HG03159 (cell line): ENCODE measurements at regions not wholly inside any gene's neighbourhood (a gene's known extent, or its start where the extent isn't known, plus 50 kb on each side); places are given as distances from the start of the nearest gene placed in this dataset.

ENCODE experiments used
- ATAC-seq: cut with Tn5 transposase; IDR thresholded peaks from one replicate; pipeline ENCODE4 v1.9.1; 2021; ENCODE audit warnings: mild to moderate bottlenecking, moderate library complexity; ENCODE audit not compliant: unreplicated experiment

DNA sequence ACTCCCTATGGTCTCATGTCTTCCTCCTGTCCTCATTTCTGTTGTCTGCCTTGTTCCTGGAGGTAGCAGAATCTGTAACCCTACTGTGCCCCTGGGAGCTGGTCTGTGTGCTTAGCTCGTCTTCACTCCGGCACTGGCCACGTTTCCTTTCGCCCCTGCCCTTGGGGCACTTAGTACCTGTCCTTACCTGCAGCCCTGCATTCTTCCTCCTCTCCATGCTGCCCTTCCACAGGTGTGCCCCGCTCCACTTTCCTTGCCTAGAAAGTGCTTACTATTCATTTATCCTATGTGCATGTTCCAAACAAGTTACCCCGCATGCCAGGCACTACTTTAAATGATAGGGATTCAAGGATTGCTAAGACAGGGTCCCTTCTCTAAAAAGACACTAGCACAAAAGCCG is 199.9 kb upstream of the ZMIZ1 start:
- no peak for ATAC-seq

DNA sequence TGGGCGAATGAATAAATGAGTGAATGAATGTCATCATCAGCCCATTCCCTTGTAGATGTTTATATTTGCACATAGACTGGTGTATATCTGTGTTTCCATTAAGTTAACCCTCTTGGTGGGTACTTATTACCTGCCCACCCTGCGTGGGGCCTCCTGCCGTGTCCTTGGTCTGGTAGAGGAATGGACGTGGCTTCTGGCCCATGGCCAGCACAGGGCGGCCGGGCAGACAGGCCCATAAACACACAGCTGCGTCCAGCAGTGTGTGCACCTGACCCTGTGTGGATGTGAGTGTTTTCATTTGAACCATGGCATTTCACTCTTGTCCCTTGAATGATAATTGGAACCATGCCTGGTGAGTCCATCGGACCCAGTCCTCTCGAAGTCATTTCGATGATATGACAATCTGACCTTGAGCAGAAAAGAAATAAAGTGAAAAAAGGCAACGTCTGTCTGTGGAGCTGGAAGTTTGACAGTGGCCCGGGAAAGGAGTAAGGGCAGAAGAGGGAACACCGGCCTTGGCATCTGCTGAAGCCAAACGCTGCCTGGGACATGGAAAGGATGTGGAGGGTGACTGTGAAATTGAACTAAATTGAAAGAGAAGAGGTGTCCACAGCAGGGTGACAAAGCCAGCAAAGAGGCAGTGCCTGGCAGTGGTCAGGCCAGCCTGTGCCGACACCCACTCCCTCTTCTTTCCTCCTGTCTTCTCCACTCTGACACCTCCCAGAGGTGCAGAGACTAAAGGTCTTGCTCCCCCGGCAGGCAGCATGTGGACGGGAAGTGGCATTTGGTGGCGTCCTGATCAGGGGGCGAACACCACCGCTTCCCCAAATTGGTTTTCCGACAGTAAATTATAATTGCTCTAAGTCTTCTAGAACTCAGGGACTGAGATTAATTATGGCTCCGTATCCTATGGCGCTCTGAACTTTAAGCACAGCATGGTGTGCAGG is 199.0 kb upstream of the ZMIZ1 start:
- ATAC-seq: no peak

DNA sequence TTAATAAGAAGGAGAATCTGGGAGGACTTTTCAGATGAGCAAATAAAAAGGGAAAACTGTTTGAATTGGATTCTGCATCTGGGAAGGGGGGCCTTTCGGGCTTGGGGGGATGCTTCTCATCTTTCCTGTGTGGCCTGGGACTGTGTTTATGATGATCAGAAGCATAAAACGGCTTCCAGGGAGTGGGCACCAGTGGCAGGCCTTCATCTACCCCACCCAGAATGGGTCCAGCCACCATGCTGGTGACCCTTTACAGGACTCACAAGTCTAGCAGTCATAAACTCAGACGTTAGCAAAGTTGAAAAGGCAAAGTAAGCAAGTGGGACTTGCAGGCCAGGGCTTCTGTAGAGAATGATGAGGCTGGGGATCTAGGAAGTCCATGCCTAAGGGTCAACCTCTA is 198.3 kb upstream of the ZMIZ1 start:
- ATAC-seq: no peak

DNA sequence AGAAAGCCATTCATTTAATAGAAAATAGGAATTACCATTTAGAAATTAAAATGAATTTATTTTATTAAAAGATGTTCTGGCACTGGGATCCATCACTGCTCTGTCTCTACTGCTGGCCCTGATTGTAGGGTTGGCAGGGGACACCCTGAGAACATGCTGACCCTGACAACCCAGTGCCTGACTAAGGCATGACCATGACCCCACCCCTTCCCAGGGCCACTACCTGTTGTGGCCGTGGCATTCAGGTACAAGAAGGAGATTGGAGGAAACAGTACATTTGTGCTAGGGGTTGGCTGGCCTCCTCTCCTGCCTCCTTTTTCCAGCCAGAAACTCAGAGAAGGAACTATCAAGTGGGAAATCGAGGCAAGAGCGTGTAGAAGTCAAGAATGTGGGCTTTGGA is 197.0 kb upstream of the ZMIZ1 start:
- no peak for ATAC-seq

DNA sequence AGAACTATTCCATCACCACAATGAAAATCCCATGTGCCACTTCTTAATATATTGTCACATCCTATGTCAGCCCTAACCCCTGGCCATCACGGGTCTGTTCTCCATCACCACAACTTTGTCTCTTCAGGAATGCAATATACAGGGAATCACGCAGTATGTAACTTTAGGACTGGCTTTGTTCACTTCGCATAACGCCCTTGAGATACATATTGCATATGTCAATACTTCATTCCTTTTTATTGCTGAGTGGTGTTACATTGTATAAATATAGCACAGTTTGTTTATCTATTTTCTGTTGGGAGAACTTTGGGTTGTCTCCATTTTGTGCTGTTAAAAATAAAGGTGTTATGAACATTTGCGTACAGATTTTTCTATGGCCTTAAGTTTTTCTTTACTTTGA is 195.4 kb upstream of the ZMIZ1 start:
- no peak for ATAC-seq

DNA sequence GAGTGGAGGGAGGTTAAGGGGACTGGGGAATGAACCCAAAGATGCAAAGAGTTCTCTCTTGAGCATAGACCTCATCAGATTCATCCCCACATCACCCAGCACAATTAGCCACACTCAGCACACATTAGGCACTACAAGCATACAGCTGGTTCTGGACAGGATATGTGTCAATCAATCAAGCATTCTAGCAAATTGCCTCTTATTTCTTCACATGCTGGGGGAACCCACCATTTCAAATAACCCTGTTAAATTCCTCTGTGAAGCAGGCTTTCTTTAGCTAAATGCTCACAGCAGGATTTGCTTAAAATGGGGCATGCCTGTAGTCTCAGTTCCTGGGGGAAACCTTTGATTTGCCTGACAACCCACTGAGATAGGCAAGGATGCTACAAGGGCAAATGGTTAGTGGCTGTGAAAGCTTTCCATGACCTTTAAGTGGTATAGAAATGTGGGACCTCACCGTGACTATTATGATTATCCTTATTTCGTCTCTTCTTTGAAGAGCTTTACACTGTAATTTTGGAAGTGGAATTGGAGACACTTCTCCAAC is 193.4 kb upstream of the ZMIZ1 start:
- ATAC-seq: no peak

DNA sequence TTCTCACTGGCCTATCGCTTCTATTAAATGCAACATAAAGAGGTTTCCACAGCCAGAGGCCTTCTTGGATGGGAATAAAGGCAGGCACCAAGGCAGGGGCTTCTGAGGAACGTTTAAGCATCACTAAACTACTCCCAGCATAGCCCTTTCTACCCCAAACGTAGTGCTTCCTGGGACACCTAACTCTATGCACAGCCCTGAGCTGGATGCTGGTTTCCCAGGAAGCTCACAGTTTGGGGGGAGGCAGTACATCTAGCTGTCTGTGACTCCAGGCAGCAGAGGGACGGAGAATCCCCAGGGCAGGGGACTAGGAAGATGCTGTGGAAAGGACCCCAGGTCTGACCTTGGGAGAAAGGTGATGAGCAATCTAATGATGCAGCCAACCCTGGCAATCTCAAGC is 192.8 kb upstream of the ZMIZ1 start:
- no peak for ATAC-seq

DNA sequence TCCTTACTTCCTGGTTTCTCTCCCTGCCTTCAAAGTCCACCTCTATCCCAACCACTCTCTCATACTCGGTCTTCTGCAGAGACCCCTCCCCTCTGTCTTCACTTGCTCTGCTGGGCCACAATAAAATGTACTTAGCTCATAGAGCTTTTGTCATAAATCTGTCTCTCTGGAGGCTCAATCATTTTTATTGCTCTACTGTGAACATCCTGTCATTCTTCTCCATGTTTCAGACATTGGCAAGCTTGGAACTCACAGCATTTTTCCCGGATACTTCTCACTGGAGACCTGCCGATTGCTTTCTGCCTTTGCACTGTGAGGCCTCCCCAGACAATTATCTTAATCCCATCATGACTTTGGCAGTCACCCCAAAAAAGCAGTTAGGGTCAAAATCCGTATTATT is 192.3 kb upstream of the ZMIZ1 start:
- no peak for ATAC-seq

DNA sequence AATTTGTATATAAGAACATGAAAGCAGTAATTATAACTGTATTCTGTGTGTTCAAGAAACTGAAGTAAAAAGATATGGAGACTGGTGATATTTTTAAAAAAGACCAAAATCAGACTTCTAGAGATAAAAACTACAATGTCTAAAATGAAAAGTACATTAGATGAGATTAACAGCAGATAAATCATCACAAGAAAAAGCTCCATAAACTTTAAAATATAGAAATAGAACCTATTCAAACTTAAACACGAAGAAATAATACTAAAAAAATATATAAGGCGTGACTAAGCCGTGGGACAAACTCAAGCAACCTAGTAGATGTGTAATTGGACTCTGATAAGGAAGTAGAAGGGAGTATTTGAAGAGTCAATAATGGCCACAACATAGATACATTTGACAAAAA is 189.1 kb upstream of the ZMIZ1 start:
- ATAC-seq: no peak

DNA sequence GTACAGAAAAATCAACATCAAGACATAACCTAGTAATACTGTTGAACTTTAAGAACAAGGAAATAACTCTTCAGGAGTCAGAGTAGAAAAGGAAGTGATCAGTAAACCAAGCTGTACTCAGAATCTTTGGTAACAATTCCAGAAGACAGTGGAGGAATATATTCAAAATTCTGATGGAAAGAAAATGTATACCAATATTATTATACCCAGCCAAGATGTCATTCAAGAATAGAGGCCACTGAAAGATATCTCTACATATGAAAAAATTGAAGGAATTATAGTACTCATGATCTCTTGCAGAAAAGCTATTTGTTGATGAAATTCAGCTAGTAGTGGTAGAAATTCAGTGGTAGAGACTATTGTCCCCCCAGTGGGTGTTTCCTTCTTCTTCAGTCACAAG is 182.6 kb upstream of the ZMIZ1 start:
- no peak for ATAC-seq

DNA sequence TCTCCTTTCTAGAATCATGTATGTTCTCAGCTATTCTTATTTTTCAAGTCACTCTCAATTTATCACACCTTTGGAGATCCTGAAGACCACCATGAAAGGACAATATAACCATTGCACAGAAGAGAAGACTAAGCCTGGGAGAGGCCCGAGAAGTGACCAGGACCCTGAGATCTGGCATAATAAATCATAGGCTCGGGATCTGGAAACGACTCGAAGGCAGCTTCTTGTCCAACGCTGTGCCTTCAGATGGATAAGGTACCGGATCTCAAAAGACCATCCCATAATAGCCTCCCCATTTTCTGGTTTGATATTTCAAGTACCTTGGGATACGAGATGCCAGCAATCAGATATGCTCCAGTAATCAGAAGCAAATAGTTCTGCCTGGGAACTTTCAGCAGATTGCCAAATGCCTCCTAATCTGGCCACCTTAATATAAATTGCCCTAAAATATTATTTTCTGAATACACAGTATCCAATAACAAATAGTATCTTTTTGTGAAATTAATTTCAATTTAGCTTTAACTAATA is 179.2 kb upstream of the ZMIZ1 start:
- no peak for ATAC-seq

DNA sequence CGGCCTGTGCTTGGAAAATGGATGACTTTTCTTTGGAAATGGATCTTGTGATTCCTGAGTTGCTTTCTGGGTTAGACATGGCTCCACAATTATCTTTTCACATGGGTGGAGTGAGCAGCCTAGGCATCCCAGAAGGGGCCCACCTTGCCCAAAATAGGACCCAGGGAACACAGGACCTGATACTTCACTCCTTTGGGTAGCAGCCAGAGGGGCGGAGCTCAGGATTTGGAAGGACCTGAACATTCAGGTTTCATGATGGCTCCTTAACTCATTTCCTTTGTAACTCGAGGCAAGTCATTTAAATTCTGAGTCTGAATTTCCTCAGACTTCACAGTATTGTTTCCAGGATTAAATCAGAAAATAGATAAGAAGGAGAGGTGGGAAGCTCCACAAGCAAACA is 178.3 kb upstream of the ZMIZ1 start:
- ATAC-seq: no peak

DNA sequence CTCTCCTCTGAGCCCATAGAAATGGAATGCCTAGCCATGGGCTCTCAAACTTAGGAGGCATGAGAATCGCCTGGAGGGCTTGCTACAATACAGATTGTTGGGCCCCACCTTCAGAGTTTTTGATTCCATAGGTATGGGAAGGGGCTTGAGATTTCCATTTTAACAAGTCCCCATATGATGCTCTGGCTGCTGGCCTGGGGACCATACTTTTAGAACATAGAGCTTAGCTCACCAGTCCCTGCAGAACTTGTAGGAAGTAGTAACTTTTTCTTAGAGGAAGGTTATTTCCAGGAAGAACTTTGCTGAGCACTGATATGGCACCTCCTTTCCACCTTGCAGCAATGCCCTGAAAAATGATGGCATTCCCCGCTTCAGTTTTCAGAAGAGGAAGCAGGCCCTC is 177.0 kb upstream of the ZMIZ1 start:
- ATAC-seq: no peak

DNA sequence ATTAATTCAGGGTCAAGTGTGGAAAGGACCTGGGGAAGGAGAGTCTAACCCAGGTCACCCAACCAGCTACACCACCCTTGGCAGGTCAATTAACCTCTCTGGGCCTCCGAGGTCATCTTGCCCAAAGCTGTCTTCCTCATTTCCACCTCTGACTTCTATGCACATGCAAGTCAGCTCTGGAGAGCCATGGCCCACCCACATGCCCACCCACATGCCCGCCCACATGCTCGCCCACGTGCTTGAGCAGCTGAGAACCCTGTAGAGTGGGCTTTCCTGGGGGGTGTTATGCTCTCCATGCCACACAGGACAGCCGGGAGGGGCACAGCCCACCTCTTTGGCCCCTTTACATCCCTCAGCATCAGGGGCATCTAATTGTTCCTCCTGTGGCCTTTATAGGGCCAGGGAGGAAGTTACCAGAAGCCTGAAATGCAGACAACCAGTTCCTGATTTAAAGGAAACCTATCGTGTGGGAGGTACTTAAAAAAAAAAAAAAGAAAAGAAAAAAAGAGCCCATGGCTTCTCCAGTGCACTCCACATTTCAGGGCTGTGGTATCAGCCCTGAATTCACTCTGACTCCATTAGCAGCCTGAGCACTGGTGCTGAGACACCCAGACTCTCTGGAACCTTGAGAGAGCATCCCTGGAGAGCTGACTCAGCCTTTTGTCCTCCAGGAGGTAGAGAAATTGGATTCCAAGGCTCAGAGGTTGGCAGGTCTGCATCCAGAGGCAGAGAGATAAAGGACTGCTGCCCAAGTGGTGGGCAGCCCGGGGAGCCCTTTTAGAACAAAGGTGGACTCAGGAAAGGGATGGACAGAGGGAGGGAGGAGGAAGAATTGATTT is 176.2 kb upstream of the ZMIZ1 start:
- ATAC-seq: no peak

DNA sequence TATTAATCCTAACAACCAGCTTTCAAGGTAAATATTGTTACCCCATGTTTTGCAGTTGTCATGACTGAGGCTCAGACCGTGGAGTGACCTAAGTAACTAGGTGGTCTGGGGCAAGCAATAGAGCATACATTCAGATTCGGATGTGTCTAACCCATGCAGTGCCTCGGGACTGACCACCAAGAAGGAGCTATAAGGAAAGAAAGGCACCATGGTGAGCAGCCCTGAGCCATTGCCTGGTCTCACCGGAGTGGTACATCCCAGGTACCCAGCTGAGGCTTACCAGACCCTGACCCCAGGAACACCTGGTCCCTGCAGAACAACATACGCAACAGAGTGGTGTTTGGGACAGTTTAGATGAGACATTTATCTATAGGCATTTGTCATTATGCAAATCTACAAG is 175.5 kb upstream of the ZMIZ1 start:
- ATAC-seq: no peak

DNA sequence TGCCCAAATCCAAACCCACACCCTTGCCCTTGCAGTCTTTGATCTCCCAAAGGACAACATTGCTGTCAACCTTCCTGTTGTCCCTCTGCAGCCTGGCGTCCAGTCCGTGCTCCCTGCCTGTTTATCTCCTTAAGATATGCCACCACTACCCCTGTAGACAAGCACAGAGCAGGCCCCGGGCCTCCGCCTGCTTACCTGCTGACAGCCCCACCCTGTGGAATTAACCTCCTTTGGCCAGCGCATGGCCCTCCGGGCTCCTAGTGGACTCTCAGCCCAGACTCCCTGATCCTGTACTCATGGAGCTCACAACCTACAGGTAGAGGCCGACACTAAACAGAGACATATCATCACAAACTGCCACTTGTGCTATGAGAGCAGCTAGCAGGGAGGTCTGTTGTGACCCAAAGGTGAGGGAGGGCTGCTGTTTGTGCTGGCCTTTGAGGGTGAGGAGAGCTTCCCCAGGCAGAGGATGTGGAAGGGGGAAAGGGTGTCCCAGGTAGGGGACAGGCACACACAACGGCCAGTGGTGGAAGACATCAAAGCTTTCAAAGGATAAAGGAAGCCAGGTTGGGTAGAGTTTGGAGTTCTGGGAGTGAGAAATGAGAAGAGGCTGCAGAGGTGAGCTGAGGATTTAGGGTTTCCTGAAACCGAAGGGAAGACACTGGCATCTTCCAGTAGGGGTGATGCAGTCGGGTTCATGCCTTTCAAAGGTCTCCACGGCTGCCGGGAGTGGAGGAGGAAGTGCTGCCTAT is 174.5 kb upstream of the ZMIZ1 start:
- ATAC-seq: no peak

DNA sequence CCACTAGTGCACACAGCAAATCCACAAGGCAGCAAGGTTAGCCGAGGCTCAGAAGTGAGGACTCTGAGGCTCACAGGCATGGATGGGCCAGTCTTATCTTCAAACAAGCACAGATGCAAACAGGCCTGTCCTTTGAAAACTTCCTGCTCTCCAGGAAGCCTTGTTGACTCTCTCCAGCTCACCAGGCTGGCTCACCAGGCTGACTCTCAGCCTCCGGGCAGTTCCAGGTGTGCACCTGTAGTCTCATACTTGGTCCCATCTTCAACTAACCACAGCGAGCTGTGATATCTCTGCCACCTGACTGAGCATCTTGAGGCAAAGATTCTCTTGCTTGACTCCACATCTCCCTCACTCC is 173.9 kb upstream of the ZMIZ1 start:
- ATAC-seq: no peak

DNA sequence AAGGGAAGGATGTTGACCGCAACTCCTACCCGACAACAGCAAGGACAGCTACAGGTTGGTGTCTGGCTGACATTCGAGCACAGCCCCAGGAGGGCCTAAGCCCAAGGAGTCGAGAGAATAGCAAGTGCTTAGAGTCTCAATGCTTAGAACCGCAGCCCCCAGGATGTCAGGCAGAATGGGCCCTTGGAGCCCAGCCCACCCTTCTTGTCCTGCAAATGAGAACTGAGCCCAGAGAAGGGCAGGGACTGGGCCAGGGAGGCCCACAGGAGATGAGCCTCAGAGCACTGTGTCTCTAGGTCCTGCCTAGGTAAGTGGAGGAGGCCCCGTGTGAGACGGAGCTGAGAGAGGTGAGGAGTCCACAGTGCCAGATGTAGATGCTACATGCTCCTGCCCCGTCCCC is 173.3 kb upstream of the ZMIZ1 start:
- no peak for ATAC-seq

DNA sequence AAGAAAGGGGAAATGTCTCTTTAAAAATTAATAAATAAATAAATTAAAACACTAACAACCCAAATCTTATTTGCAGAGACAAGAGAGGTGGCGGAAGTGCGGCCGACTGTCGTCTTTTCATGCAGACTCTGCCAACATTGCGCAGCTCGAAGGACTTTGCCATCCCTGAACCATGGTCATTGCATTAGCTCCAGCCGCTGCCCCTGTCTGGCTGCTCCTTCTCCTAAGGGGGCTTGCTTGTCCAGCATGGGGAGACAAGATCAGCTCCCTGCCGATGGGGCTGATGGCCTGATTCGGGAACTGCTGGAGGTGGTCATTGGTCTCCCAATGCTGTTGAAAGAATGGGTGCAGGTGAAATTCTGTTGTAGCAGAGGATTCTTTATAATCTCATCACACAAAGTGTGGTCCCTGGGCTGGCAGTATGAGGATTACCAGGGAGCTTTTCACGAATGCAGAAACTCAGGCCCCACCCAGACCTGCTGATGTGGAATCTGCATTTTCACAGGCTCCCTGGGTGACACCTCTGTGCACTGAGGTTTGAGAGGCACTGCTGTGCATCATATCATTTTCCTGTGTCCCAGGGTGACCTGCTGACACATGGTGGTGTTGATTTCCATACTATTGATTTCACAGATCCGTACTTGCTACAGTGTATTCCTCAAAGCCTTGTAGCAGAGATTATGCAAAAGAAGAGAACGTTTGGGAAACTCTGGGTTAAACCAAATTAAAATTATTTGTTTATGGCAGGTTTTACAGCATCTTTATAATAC is 172.4 kb upstream of the ZMIZ1 start:
- no peak for ATAC-seq
